PFSK-1 (cell line): ENCODE measurements at regions not wholly inside any gene's neighbourhood (a gene's known extent, or its start where the extent isn't known, plus 50 kb on each side); places are given as distances from the start of the nearest gene placed in this dataset.

Source experiments
- FOXP2 ChIP-seq: optimal IDR thresholded peaks from 2 replicates; pipeline ENCODE3; 2011; ENCODE audit warnings: borderline replicate concordance, control low read depth, inconsistent platforms; ENCODE audit not compliant: insufficient read depth; ENCODE audit errors: extremely low read length, extremely low read depth
- POLR2AphosphoS5 ChIP-seq: IDR thresholded peaks from 2 replicates; pipeline ENCODE4 v1.6.1; 2012; ENCODE audit warnings: low read depth, mild to moderate bottlenecking, control low read depth, low read length, moderate library complexity
- SIN3A ChIP-seq: IDR thresholded peaks from 2 replicates; pipeline ENCODE4 v1.6.1; 2012; ENCODE audit warnings: mild to moderate bottlenecking, low read length, moderate library complexity, borderline replicate concordance; ENCODE audit not compliant: insufficient read depth
- TAF1 ChIP-seq: IDR thresholded peaks from 2 replicates; pipeline ENCODE4 v1.6.1; 2012; ENCODE audit warnings: low read length, control low read depth, borderline replicate concordance; ENCODE audit not compliant: insufficient read depth
- TF ChIP-seq, protein P1 (sequence below), 2 experiments: IDR thresholded peaks; 2 replicates each; pipeline versions ENCODE4 v1.6.1 to v1.8.0; 2011 to 2012; ENCODE audit warnings: low read depth in 2 of 2, low read length in 2 of 2, control low read depth in 1 of 2, inconsistent platforms in 1 of 2, mild to moderate bottlenecking in 1 of 2, moderate library complexity in 1 of 2; ENCODE audit not compliant: insufficient read depth in 1 of 2

DNA sequence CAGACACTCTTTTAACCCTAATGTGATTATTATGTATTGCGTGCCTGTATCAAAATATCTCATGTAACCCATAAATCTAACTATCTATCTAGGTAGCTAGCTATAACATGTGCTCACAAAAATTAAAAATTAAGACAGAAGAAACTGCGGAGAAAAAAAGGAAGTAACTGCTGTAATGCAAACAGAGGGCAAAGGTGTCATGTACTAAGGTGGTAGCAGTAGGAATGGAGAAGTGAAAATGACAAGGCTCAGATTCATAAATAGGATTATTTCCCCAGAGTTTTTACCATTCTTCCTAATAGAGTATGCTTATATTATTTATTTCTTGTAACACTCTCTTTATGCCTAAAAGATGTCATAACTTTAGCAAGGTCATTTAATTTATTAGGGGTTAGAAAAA is 1527.5 kb upstream of the C9orf72 start:
- TF ChIP-seq POLR2AphosphoS5 = no peak
- no peak for TF ChIP-seq TAF1
- TF ChIP-seq SIN3A = no peak
- TF ChIP-seq, protein P1, sequence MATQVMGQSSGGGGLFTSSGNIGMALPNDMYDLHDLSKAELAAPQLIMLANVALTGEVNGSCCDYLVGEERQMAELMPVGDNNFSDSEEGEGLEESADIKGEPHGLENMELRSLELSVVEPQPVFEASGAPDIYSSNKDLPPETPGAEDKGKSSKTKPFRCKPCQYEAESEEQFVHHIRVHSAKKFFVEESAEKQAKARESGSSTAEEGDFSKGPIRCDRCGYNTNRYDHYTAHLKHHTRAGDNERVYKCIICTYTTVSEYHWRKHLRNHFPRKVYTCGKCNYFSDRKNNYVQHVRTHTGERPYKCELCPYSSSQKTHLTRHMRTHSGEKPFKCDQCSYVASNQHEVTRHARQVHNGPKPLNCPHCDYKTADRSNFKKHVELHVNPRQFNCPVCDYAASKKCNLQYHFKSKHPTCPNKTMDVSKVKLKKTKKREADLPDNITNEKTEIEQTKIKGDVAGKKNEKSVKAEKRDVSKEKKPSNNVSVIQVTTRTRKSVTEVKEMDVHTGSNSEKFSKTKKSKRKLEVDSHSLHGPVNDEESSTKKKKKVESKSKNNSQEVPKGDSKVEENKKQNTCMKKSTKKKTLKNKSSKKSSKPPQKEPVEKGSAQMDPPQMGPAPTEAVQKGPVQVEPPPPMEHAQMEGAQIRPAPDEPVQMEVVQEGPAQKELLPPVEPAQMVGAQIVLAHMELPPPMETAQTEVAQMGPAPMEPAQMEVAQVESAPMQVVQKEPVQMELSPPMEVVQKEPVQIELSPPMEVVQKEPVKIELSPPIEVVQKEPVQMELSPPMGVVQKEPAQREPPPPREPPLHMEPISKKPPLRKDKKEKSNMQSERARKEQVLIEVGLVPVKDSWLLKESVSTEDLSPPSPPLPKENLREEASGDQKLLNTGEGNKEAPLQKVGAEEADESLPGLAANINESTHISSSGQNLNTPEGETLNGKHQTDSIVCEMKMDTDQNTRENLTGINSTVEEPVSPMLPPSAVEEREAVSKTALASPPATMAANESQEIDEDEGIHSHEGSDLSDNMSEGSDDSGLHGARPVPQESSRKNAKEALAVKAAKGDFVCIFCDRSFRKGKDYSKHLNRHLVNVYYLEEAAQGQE (IDR thresholded peaks at IDR 0.05; ENCODE audit: insufficient read depth in 1 of 2, low read depth in 2 of 2, low read length in 2 of 2) = no peak
- TF ChIP-seq FOXP2 = no peak
